Endothelial cell of umbilical vein (primary cell): ENCODE measurements at regions not wholly inside any gene's neighbourhood (a gene's known extent, or its start where the extent isn't known, plus 50 kb on each side); places are given as distances from the start of the nearest gene placed in this dataset.

Experiments used
- BruUV-seq: library from RNA; stranded (reverse); fragments of 400-500 nt; replicated peaks from 2 replicates; lab custom pipeline; 2021; lab: Mats Ljungman, UMichigan
- CTCF ChIA-PET: fragments of 300-600, 350-600 bp; sonication (Branson Sonifier 250); formaldehyde crosslinking; loops from one replicate; lab custom pipeline; 2021; ENCODE audit warnings: antibody characterized with exemption, inconsistent platforms; lab: Charles Lee
- POLR2A ChIA-PET: fragments of 300-600, 350-600 bp; sonication (Branson Sonifier 250); formaldehyde crosslinking; loops from one replicate; lab custom pipeline; 2021; ENCODE audit warnings: antibody characterized with exemption, inconsistent platforms; lab: Charles Lee
- DNase-seq: peaks from one replicate; pipeline ENCODE4 v3.0.0-alpha.2; 2011; ENCODE audit warnings: low read depth, low spot score
- FAIRE-seq: peaks from 2 replicates; lab custom pipeline; 2011; peaks lifted over from hg19 to GRCh38; lab: Jason Lieb, UNC
- H2AFZ ChIP-seq: 2 replicates; pipeline ENCODE4 v1.6.0; 2012; ENCODE audit warnings: low read depth, low read length, control low read depth, inconsistent platforms
- H3K27ac ChIP-seq: 2 replicates; pipeline ENCODE4 v1.5.1; 2011; ENCODE audit warnings: low read depth, mild to moderate bottlenecking, control low read depth, low read length, moderate library complexity; ENCODE audit not compliant: insufficient read depth
- H3K27me3 ChIP-seq, 2 experiments: 2 replicates each; pipeline versions ENCODE4 v1.6.0 to v1.6.1; 2011; ENCODE audit warnings: low read length in 2 of 2, mixed read lengths in 1 of 2; ENCODE audit not compliant: control insufficient read depth in 2 of 2, insufficient read depth in 2 of 2
- H3K36me3 ChIP-seq, 2 experiments: 2 replicates in 1 of 2; 3 replicates in 1 of 2; pipeline ENCODE4 v1.5.1; 2011; ENCODE audit warnings: low read length in 2 of 2, mild to moderate bottlenecking in 1 of 2, moderate library complexity in 1 of 2; ENCODE audit not compliant: control insufficient read depth in 2 of 2, insufficient read depth in 2 of 2; ENCODE audit errors: extremely low read depth in 1 of 2
- H3K4me1 ChIP-seq: 3 replicates; pipeline ENCODE4 v1.5.1; 2011; ENCODE audit warnings: mild to moderate bottlenecking, low read length; ENCODE audit not compliant: control insufficient read depth, insufficient read depth; ENCODE audit errors: extremely low read depth
- H3K4me2 ChIP-seq: 2 replicates; pipeline ENCODE4 v1.6.1; 2011; ENCODE audit warnings: low read length, control low read depth, mixed read lengths; ENCODE audit not compliant: insufficient read depth
- H3K4me3 ChIP-seq, 3 experiments: fragments of 200-600 bp in 1 of 3; sonication (generic), shearing (Covaris generic) in 1 of 3; replicated peaks in 1 of 3; 2 replicates each; pipeline ENCODE4 v1.5.1; 2011 to 2016; ENCODE audit warnings: control low read depth in 3 of 3, low read length in 3 of 3, mild to moderate bottlenecking in 2 of 3, inconsistent platforms in 1 of 3, low read depth in 1 of 3, moderate library complexity in 1 of 3; ENCODE audit not compliant: insufficient read depth in 1 of 3
- H3K79me2 ChIP-seq: 2 replicates; pipeline ENCODE4 v1.6.0; 2012; ENCODE audit warnings: low read length, inconsistent platforms; ENCODE audit not compliant: control insufficient read depth, insufficient read depth
- H3K9ac ChIP-seq: replicated peaks from 2 replicates; pipeline ENCODE3; 2011; ENCODE audit warnings: low read length, control low read depth; ENCODE audit not compliant: insufficient read depth; ENCODE audit errors: extremely low read depth
- H3K9me1 ChIP-seq: replicated peaks from 3 replicates; pipeline ENCODE4 v1.6.0; 2011; ENCODE audit warnings: mild to moderate bottlenecking, low read length; ENCODE audit not compliant: control insufficient read depth, insufficient read depth; ENCODE audit errors: extremely low read depth
- H3K9me3 ChIP-seq: replicated peaks from 2 replicates; pipeline ENCODE4 v1.5.1; 2012; ENCODE audit warnings: low read length, inconsistent platforms; ENCODE audit not compliant: control insufficient read depth, insufficient read depth
- H4K20me1 ChIP-seq: replicated peaks from 2 replicates; pipeline ENCODE3; 2011; ENCODE audit warnings: mild to moderate bottlenecking, low read length; ENCODE audit not compliant: control insufficient read depth, insufficient read depth; ENCODE audit errors: extremely low read depth
- CTCF ChIP-seq, 2 donors: IDR thresholded peaks; 1 replicate in 1 of 2; 2 replicates in 1 of 2; pipeline ENCODE4 v1.5.1; 2011; ENCODE audit warnings: low read length in 2 of 2, mild to moderate bottlenecking in 2 of 2, moderate library complexity in 2 of 2, control low read depth in 1 of 2, inconsistent platforms in 1 of 2, low read depth in 1 of 2; ENCODE audit not compliant: insufficient read depth in 1 of 2; ENCODE audit errors: extremely low read depth in 1 of 2
- EZH2 ChIP-seq: IDR thresholded peaks from 2 replicates; pipeline ENCODE4 v1.6.1; 2012; ENCODE audit warnings: borderline replicate concordance, low read depth, mild to moderate bottlenecking, moderate library complexity, low read length, inconsistent platforms; ENCODE audit not compliant: severe bottlenecking
- FOS ChIP-seq: IDR thresholded peaks from 2 replicates; pipeline ENCODE4 v1.6.1; 2011; ENCODE audit warnings: mild to moderate bottlenecking, low read length, moderate library complexity, borderline replicate concordance; ENCODE audit not compliant: insufficient read depth
- JUN ChIP-seq: IDR thresholded peaks from 2 replicates; pipeline ENCODE4 v1.6.1; 2011; ENCODE audit warnings: borderline replicate concordance, low read depth; ENCODE audit not compliant: insufficient read length, insufficient read depth
- MYC ChIP-seq: IDR thresholded peaks from one replicate; pipeline ENCODE4 v1.6.1; 2011; ENCODE audit warnings: mild to moderate bottlenecking, low read depth, low read length
- POLR2AphosphoS5 ChIP-seq: IDR thresholded peaks from 2 replicates; pipeline ENCODE4 v1.6.1; 2012; ENCODE audit warnings: low read depth, mild to moderate bottlenecking, control low read depth, low read length, moderate library complexity; ENCODE audit not compliant: insufficient read depth
- dilution Hi-C: fragments of 300-500 bp; cut with MboI; formaldehyde crosslinking; loops from one replicate; pipeline ENCODE4 v1.15.0; 2019; ENCODE audit warnings: low sequenced_read_pairs; ENCODE audit not compliant: extremely low pct_ligation_motif_present
- intact Hi-C: fragments of 100-400 bp; cut with micrococcal nuclease; formaldehyde crosslinking; loops from one replicate; pipeline ENCODE4 v1.10.0; 2022

DNA sequence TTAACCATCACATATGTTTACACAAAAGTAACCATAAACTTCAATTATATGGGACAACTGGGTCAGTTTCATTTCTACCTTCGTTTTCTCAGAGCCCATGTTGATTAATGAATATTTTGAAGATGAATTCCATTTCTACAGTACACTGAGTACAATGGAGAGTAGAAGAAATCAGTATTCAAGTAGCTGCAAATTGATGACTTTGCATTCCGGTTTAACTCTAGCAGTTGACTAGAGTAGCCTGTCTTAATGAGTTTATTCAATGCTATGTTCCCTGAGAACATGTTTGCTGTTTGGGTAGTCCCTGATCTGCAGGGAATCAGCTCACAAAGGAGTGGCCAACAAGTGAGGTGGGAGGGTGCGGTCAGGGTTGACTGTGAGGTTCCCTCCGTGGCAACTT is 168.3 kb downstream of the TRIML1 start:
- H3K4me1 ChIP-seq = no peaks in the 10 kb centered on the region
- no peak overlapping the region for H2AFZ ChIP-seq
- no peaks in the 10 kb centered on the region for H3K36me3 ChIP-seq
- dilution Hi-C loops (no loop called here), intact Hi-C loops (no loop called here)
- no peak overlapping the region for H3K9ac ChIP-seq
- peaks cover 6% of the 10 kb centered on the region for H3K9me3 ChIP-seq
- no peak overlapping the region for H3K4me2 ChIP-seq
- no peak for DNase-seq
- no peaks in the 10 kb centered on the region for H3K27me3 ChIP-seq
- ChIA-PET CTCF (no interaction called here), POLR2A (no interaction called here)
- no peak overlapping the region for H3K27ac ChIP-seq
- no peaks in the 10 kb centered on the region for H4K20me1 ChIP-seq
- H3K4me3 ChIP-seq = no peak overlapping the region
- TF ChIP-seq MYC = no peak
- TF ChIP-seq CTCF (IDR thresholded peaks at IDR 0.05; ENCODE audit: extremely low read depth in 1 of 2, insufficient read depth in 1 of 2, low read depth in 1 of 2, low read length in 2 of 2) = no peak
- no peak for TF ChIP-seq POLR2AphosphoS5
- TF ChIP-seq EZH2 = no peak
- TF ChIP-seq FOS = no peak
- no peaks in the 10 kb centered on the region for H3K9me1 ChIP-seq
- FAIRE-seq = no peak
- BruUV-seq = no TSS peak
- no peaks in the 10 kb centered on the region for H3K79me2 ChIP-seq

- no peak overlapping the region for H3K4me3 ChIP-seq
- intact Hi-C loops = no loop called here
- DNase-seq (no peak), FAIRE-seq (no peak)
- H4K20me1 ChIP-seq = no peaks in the 10 kb centered on the region
- H3K9ac ChIP-seq = no peak overlapping the region
- ChIA-PET CTCF (no interaction called here), POLR2A (no interaction called here)
- peaks cover 6% of the 10 kb centered on the region for H3K9me3 ChIP-seq
- H3K4me2 ChIP-seq = no peak overlapping the region
- no peaks in the 10 kb centered on the region for H3K4me1 ChIP-seq
- BruUV-seq = no TSS peak
- H3K36me3 ChIP-seq = no peaks in the 10 kb centered on the region
- dilution Hi-C loops = no loop called here
- H2AFZ ChIP-seq = no peak overlapping the region
- no peaks in the 10 kb centered on the region for H3K27me3 ChIP-seq
- no peaks in the 10 kb centered on the region for H3K79me2 ChIP-seq
- no peak for TF ChIP-seq JUN
- H3K27ac ChIP-seq = no peak overlapping the region
- no peaks in the 10 kb centered on the region for H3K9me1 ChIP-seq
Observed at GRCh38 chr4:188308142-188308541, 168.9 kb downstream of the TRIML1 start.
